ENCODE measurements at regions not wholly inside any gene's neighbourhood (a gene's known extent, or its start where the extent isn't known, plus 50 kb on each side); places are given as distances from the start of the nearest gene placed in this dataset.

DNA sequence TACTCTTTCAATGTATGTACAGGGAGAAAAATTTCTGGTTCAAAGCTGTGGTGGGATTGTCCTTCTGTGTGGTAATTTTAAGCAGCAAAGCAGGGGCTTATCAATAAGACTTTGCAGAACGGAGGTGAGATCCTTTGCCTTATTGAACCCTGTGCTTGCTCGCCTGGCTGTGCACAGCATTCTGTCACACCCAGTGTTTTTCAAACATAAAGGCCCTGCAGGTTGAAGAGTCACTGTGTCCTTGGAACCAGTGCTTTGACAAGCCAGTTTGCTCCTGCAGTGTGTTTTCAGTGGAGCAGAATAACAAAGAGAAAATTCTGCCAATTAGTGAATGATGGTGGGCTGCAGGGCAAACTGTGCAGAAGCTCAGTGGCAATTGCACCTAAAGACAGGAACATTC, 236.7 kb upstream of the PCSK5 start:
- Mint-ChIP-seq H3K36me3 (ENCODE audit: low read depth) (no peaks in the 10 kb centered on the region), H3K27ac (no peak overlapping the region), H3K4me1 (ENCODE audit: low read depth) (no peaks in the 10 kb centered on the region), H3K9me3 (peaks cover 16% of the 10 kb centered on the region), H3K27me3 (ENCODE audit: insufficient read depth) (no peaks in the 10 kb centered on the region; the same call in 1 of the 2 replicates), H3K4me3 (no peak overlapping the region)
- DNase-seq: no peak
- TF ChIP-seq, protein P1, sequence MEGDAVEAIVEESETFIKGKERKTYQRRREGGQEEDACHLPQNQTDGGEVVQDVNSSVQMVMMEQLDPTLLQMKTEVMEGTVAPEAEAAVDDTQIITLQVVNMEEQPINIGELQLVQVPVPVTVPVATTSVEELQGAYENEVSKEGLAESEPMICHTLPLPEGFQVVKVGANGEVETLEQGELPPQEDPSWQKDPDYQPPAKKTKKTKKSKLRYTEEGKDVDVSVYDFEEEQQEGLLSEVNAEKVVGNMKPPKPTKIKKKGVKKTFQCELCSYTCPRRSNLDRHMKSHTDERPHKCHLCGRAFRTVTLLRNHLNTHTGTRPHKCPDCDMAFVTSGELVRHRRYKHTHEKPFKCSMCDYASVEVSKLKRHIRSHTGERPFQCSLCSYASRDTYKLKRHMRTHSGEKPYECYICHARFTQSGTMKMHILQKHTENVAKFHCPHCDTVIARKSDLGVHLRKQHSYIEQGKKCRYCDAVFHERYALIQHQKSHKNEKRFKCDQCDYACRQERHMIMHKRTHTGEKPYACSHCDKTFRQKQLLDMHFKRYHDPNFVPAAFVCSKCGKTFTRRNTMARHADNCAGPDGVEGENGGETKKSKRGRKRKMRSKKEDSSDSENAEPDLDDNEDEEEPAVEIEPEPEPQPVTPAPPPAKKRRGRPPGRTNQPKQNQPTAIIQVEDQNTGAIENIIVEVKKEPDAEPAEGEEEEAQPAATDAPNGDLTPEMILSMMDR (IDR thresholded peaks at IDR 0.05): no peak

DNA sequence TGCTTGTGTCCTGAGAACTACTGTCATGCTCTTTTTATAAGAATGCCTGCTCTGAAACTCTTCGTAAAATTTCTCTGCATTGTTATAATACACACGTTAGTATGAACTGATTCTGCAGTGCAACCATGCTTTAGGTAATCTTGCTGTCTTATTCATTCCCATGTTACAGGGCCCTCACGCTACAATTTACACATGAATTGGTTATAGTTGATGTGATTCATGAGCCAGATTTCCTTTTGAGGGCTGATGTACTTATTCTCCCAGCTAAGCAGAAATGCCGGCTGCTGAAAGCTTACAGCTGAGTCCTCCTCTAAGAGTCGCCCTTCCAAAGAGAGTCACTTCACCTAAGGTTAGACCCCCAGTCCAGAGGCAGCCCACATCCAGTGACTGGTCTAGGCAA, 233.5 kb upstream of the PCSK5 start:
- Mint-ChIP-seq H3K27me3 (ENCODE audit: insufficient read depth) (no peaks in the 10 kb centered on the region; the same call in 1 of the 2 replicates), H3K9me3 (peaks cover 21% of the 10 kb centered on the region), H3K36me3 (ENCODE audit: low read depth) (no peaks in the 10 kb centered on the region), H3K4me1 (ENCODE audit: low read depth) (no peaks in the 10 kb centered on the region), H3K27ac (no peak overlapping the region), H3K4me3 (no peak overlapping the region)
- no peak for DNase-seq
- TF ChIP-seq, protein P1 (IDR thresholded peaks at IDR 0.05): no peak

DNA sequence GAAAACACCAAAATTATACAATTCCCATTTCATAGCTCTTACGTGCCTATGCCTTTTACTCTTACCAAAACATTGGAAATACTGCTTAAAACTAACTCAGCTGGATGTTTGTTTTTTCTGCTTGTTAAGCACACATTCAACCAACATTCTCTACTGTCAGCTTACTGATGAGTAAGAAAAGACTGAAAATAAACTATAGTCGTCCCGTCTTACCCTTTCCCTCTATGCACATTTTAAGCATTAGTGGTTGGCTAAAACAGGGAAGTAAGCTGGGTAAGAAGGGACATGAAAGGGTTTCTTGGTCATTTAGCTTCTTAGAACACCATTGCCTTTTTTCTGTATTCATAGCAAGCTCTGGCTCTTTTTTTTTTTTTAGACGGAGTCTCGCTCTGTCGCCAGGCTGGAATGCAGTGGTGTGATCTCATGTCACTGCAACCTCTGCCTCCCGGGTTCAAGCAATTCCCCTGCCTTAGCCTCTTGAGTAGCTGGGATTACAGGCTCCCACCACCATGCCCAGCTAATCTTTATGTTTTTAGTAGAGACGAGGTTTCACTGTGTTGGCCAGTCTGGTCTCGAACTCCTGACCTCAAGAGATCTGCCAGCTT, 232.1 kb upstream of the PCSK5 start:
- peaks cover 18% of the 10 kb centered on the region for H3K9me3 Mint-ChIP-seq
- TF ChIP-seq, protein P1 (IDR thresholded peaks at IDR 0.05): no peak
- DNase-seq: no peak
- no peak overlapping the region for H3K4me3 Mint-ChIP-seq
- H3K36me3 Mint-ChIP-seq (ENCODE audit: low read depth): no peaks in the 10 kb centered on the region
- no peaks in the 10 kb centered on the region for H3K4me1 Mint-ChIP-seq (ENCODE audit: low read depth)
- H3K27me3 Mint-ChIP-seq (ENCODE audit: insufficient read depth): no peaks in the 10 kb centered on the region; the same call in 1 of the 2 replicates
- H3K27ac Mint-ChIP-seq: no peak overlapping the region

DNA sequence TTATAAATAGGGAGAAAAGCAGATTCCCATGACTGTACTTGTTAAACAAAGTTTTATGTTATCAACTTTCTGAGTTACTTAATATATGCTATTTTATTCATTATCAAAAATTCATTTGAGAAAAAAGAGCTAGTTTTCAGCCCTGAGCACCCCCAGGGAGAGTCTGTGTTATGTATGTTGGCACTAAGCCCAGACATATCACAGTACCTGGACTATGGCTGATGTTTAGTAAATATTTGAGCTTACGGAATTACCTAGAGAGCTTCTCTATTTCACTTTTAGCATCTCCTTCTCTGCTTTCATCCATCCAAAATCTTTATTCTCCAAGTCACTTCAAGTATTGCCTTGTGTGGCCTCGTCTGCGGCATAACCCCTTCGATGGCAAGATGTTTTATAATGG, 225.9 kb upstream of the PCSK5 start:
- H3K27me3 Mint-ChIP-seq (ENCODE audit: insufficient read depth): no peaks in the 10 kb centered on the region
- DNase-seq: no peak
- no peaks in the 10 kb centered on the region for H3K36me3 Mint-ChIP-seq (ENCODE audit: low read depth)
- H3K9me3 Mint-ChIP-seq: peaks cover 32% of the 10 kb centered on the region
- H3K4me1 Mint-ChIP-seq (ENCODE audit: low read depth): no peaks in the 10 kb centered on the region
- TF ChIP-seq, protein P1 (IDR thresholded peaks at IDR 0.05): no peak
- H3K4me3 Mint-ChIP-seq: no peak overlapping the region
- no peak overlapping the region for H3K27ac Mint-ChIP-seq

DNA sequence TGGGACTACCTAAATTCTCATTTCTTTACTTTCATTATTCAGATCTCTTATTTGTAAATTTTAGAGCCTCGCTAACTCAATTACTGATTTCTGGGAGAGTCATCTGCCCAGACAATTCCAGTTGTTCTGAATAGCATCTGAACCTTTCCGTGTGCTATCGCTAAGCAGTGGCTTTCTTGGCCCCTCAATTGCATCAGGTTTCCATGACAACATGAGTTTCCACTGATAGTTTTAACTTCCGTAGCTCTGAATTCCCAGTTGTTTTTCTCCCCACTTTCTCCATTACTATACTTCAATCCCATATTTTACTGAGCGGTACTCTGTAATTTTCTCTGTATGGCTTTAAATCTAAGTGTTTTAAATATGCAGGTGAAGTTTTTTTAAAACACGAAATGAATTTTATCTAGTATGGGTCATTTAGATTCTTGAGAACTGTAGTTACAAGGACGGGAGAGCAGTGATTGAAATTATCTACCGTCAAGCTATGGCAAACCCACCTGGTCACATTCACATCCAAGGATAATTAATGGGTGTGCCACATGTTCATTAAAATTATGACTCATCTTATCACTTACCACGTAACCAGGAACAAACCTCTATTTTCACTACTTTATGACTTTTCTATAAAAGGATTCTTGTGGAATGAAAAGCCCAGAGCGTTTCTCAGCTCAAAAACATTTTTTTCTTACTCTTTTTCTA, 223.5 kb upstream of the PCSK5 start:
- Mint-ChIP-seq H3K9me3 (peaks cover 43% of the 10 kb centered on the region), H3K27ac (no peak overlapping the region), H3K4me3 (no peak overlapping the region), H3K27me3 (ENCODE audit: insufficient read depth) (no peaks in the 10 kb centered on the region), H3K36me3 (ENCODE audit: low read depth) (no peaks in the 10 kb centered on the region; the same call in 1 of the 2 replicates), H3K4me1 (ENCODE audit: low read depth) (no peaks in the 10 kb centered on the region)
- no peak for DNase-seq
- TF ChIP-seq, protein P1 (IDR thresholded peaks at IDR 0.05): no peak

Measured in HFFc6 (cell line).